ENCODE measurements at regions not wholly inside any gene's neighbourhood (a gene's known extent, or its start where the extent isn't known, plus 50 kb on each side); places are given as distances from the start of the nearest gene placed in this dataset.

DNA sequence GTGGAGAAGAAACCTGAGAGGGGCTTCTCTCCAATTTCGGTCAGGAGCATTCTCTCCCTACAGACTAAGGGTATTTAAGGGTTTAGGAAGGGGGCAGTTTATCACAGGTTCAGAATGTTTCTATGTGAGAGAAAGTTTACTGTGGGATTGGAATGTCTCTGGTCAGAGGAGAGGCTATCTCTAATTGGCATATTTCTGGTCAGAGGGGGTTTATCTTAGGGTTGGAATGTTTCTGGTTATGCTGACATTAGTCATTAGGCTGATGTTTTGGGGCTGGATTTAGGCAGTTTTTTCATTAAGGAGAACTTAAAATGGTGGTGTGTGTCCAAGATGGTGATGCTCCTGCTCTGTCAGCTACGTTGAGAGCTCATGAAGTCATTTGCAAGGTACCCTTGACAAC, 758.0 kb downstream of the TYW1 start:
- no peak for TF ChIP-seq CTCF (IDR thresholded peaks at IDR 0.05)
- TF ChIP-seq POLR2A (IDR thresholded peaks at IDR 0.05), result no peak
